NCI-H2227 (cell line): ENCODE measurements at regions not wholly inside any gene's neighbourhood (a gene's known extent, or its start where the extent isn't known, plus 50 kb on each side); places are given as distances from the start of the nearest gene placed in this dataset.
"Not testable (repeated sequence)": the region's sequence is repeated elsewhere in the genome, so short reads cannot be mapped to it uniquely, and the experiment has no call there.

Experiments used
- DNase-seq: peaks from one replicate; lab custom pipeline; 2025; ENCODE audit not compliant: unreplicated experiment; lab: John Stamatoyannopoulos, UW

DNA sequence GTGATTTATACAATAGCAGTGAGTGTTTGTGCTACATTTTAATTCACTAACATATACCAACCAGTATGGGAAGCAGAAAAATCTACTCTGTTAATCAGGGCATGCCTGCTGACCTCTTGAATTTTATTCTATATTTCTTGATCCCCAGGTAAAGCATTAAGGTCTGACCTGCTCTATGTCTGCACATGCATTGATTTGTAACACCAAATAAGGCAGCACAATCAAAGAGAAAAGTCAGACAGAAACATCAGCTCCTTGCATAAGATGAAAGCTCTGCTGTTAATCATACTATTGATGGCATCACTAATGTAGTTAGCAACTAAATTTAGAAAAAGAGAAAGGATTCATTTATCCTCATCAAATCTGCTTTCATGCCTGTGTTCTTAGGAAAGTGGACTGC is 2744.8 kb upstream of the PCDH20 start:
- no peak for DNase-seq

DNA sequence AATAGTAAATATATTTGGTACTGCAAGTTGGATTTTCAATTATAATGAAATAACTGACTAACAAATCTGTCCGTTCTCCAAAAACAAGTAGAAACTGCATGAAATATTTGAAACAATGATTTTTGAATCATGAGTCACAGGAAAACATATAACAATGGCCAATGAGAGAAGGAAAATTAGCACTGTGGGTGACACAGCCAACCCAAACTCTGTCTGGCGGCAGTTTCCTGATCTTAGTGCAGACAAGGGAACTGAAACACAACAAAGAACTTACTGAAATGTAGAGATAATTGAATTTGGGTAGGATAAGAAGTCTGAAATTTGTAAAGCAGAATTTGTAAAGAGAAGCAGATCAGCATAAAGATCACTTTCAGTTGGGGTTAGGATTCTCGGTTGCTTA is 2743.3 kb upstream of the PCDH20 start:
- DNase-seq, result no peak

DNA sequence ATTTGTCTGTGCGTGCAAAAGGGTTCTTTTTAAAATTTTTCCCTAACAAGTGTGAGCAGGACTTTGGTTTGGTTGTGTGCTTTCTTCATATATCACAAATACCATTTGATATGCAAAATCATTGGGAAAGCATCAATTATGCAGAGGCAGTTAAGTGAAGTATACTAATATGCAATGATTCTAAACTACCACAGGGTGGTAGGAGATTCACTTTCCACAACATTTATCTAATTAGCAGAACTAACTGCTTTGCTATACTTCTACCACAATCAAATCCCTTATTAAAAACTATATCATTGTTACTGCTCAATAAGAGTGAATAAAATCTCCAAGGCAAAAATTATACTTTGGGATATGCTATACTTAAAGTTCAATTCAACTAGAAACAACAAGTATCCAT is 2738.9 kb upstream of the PCDH20 start:
- no peak for DNase-seq

DNA sequence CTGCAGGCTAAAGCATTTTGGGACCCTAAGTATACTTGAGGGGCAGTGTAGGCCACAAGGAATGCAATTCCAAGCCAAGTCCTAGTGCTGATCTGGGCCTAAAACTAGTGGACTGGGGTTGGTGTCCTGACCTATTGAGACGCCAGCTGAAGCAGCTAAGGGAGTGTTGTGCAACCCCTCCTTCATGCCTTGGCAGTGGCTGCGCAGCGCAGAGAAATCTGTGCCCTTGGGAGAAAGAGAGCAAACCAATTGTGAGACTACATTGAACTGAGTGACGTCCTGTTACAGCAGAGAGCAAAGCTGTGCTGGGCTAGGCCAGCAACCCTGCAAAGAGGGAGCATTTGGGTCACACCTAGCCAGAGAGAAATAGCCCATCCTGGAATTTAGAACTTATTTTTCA is 2715.0 kb upstream of the PCDH20 start:
- DNase-seq, result no peak

DNA sequence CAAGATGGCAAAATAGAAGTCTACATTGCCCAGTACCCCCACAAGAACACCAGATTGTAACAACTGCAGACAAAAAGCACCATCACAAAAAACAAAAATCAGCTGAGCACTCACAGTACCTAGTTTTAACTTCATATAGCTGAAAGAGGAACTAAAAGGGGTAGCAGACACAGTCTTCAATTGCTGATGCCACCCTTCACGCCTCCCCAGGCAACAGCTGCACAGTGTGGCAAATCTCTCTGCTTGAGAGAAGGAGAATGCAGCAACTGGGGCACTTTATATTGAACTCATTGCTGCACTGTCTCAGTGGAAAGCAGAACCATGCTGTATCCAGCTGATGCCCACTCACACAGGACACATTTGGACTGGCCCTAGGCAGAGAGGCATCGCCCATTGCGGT is 2714.5 kb upstream of the PCDH20 start:
- DNase-seq, result no peak

DNA sequence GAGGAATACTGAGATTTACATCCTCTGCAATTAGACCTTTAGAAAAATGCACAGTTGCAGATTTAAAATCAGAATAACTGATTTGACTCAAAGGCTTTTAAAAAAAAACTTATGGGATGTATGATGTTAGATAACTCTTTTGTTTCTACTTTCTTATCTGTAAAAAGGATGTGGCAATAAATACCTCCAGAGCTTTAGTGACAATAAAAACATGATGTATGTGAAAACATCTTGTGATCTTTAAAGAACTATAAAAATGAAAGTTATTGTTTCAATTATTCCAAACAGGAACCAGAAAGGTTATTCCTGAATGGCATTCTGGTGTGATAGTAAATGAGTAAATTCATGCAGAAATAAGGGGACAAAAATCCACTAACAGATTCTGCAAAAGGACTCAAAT is 2712.2 kb upstream of the PCDH20 start:
- no peak for DNase-seq

DNA sequence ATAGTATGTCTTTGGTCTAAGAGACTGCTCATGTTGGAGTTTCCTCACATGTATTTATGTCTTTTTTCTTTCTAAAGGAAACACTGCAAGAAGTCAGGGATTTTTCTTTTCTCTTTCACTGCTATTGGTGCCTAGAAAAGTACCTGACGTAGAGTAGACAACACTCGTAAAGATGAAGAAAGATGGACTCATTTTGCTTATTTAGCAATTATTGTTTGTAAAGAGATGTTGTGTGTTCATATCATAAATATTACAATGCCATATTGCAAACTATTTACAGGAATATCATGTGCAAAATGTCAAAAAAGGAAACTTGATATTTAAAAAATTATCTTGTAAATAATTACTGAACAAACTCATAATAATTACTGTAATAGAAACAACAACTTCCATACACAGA is 2711.5 kb upstream of the PCDH20 start:
- DNase-seq, result no peak

DNA sequence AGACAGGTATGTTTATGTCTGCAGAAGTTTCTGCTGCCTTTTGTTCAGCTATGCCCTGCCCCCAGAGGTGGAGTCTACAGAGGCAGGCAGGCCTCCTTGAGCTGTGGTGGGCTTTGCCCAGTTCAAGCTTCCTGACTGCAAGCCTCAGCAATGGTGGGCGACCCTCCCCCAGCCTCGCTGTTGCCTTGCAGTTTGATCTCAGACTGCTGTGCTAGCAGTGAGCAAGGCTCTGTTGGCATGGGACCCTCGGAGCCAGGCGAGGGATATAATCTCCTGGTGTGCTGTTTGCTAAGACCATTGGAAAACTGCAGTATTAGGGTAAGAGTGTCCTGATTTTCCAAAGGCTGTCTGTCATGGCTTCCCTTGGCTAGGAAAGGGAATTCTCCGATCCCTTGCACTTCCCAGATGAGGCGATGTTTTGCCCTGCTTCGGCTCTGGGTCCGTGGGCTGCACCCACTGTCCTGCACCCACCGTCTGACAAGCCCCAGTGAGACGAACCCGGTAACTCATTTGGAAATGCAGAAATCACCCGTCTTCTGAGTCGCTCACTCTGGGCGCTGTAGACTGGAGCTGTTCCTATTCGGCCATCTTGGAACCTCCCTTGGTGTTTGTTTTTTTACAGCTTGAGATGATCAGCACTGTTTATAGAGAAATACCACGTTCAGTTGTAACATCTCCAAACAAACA is 2705.5 kb upstream of the PCDH20 start:
- not testable (repeated sequence) for DNase-seq

DNA sequence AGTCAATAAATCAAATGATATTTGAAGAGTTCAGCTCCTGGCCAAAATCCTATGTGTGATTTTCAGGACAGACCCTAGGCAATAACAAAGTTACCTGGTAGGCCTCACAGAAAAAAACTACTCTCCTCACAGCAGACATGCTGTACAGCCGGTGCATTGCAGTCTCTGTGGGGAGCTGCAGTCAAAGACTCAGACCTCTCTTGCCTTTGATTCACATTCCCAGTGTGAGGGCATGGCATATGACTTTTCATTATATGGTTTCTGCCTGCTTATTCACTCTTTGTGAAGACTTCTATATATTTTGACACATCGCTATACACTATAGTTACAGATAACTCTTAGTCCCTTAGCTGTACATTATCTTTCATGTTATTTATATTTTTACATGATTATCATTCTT is 2684.3 kb upstream of the PCDH20 start:
- peak; percentile 0 for DNase-seq

DNA sequence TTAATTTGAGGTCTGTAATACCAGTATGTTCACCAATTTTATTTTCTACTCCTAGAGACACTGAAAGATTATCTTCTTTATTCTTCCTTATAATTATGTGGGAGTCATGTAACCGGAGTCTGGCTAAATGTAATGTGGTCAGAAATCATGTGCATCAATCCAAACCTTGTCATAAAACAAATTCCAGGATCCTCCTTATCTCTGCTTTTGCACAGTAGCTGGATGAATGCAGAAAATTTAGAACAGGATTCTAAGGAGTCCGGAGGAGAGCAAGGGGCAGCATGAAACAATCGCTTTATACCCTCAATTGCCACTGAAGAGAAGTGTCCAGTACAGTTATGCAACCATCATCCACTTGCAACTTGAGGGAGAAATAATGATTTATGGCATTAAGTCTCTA is 2674.7 kb upstream of the PCDH20 start:
- no peak for DNase-seq

DNA sequence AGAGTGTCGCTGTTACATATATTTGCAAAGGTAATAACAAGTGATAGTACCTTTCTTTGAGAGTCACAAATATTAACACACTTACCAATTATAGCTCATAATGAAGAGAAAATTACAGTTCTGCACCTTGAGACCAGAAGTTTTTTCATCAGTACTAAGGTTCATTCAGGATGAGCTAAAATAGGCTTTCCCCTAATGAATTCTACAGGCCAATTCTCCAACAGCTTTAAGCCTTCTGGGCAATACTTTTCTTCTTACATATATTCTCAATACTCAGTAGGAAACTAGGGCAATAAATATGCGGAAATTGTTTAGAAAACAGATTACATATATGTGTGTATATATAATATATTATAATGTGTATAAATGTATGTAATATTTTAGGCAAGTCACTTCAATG is 2672.8 kb upstream of the PCDH20 start:
- DNase-seq, result no peak

DNA sequence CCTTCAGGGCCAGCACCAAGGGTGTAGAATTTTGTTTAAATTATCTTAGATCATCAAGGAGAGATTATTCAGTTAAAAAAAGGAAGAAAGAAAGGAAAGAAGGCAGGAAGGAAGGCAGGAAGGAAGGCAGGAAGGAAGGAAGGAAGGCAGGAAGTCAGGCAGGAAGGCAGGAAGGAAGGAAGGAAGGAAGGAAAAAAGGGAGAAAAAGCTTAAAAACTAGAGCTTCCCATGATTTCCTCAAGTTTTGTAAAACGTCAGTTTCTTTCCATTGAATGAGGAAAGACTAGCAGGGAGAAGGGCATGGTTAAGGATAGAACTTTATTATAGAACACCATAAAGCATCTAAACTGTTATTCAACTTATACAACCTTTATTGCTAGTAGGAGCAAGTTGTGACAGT is 2672.0 kb upstream of the PCDH20 start:
- DNase-seq, result no peak

DNA sequence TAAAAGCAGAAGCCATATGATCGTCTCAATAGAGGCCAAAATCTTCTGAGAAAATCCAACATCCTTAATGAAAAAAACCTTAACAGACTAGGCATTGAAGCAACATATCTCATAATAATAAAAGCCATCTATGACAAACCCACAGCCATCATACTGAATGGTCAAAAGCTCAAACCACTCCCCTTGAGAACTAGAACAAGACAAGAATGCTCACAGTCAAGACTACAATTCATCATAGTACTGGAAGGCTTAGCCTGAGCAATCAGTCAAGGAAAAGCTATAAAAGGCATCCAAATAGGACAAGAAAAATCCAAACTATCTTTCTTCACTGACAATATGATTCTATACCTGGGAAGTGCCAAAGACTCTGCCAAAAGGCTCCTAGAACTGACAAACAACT is 2668.2 kb upstream of the PCDH20 start:
- no peak for DNase-seq

DNA sequence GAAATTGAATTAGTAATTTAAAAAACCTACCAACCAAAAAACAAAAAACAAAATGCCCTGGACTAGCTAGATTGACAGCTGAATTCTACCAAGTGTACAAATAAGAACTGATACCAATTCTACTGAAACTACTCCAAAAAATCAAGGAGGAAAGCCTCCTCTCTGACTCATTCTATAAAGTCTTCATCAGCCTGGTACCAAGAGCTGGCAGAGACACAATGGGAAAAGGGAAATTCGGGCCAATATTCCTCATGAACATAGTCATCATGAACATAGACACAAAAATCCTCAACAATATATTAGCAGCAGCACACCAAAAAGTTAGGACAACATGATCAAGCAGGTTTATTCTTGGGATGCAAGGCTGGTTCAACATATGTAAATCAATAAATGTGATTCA is 2667.7 kb upstream of the PCDH20 start:
- no peak for DNase-seq

DNA sequence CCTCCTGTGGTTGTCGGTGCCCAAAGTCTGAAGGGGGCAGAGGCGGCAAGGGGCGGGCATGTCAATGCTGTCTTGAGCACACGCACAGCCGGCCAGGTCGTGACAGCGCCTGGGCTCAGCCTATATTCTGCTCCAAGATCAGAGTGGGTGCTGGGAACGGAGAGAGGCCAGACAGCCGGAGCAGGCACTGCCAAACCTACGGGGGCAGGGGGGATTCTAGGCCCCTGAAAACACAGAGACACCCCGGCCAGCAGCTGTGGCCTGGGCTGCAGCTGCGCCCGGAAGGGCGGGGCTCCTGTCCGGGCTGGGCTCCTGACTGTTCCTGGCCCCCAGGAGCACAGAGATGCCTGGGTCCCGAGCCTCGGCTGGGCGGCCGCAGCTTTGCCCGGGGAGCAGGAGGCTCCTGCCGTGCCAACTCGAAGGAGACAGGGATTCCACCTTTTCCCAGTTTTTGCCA is 2662.9 kb upstream of the PCDH20 start:
- DNase-seq, result no peak

DNA sequence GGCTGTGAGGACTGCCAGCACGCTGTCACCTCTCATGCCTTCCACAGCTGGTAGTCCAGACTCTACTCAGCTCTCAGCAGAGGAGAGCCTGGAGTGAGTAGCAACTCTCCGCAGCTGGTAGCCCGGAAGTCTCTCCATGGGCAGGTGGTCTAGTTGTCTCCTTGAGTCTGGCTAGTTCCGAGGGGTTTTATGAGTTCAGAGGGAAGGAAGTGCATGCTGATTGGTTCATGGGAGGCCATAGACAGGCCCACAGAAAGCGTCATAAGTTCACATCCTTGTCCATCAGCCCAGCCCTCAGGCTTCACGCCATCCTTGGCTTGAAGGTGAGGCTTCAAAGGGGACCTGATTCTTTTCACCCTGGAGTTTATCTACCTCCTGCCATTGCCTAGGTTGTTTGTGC is 2662.4 kb upstream of the PCDH20 start:
- DNase-seq, result no peak

DNA sequence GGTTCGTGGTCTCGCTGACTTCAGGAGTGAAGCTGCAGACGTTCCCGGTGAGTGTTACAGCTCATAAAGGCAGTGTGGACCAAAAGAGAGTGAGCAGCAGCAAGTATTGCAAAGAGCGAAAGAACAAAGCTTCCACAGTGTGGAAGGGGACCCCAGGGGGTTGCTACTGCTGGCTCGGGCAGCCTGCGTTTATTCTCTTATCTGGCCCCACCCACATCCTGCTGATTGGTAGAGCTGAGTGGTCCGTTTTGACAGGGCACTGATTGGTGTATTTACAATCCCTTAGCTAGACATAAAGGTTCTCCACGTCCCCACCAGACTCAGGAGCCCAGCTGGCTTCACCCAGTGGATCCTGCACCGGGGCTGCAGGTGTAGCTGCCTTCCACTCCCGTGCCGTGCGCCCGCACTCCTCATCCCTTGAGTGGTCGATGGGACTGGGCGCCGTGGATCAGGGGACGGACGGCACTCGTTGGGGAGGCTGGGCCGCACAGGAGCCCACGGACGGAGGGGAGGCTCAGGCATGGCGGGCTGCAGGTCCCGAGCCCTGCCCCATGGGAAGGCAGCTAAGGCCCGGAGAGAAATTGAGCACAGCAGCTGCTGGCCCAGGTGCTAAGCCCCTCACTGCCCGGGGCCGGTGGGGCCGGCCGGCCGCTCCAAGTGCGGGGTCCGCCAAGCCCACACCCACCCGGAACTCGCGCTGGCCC is 2661.6 kb upstream of the PCDH20 start:
- DNase-seq, result not testable (repeated sequence)

DNA sequence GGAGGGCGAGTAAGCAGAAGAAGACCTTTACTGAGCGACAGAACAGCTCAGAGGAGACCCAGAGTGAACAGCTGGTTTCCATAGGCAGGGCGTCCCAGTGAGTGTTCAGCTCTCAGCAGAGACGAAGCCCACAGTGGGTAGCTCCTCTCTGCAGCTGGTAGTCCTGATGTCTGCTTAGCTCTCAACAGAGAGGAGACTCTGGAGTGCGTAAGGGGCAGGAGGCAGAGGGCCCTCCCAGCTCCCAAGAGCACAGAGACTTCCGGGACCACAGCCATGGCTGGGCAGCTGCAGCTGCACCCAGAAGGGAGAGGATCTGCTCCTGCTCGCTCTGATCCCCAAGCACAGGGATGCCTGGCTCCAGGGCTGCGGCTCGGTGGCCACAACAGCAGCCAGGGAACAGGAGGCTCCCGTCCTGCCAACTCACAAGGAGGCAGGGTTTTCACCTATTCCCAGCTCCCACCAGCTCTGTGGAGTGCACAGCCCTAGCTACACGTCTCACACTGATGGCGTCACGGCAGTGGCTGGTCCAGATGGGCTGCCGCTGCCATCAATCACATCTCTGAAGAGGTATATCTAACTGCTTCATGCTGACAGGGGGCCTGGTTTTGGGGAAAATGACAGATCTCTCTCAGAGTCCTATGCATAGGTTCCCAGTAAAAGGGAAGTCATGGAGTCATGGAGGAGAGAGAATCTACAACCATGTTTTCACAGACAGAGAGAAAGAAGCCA is 2660.1 kb upstream of the PCDH20 start:
- DNase-seq, result no peak

DNA sequence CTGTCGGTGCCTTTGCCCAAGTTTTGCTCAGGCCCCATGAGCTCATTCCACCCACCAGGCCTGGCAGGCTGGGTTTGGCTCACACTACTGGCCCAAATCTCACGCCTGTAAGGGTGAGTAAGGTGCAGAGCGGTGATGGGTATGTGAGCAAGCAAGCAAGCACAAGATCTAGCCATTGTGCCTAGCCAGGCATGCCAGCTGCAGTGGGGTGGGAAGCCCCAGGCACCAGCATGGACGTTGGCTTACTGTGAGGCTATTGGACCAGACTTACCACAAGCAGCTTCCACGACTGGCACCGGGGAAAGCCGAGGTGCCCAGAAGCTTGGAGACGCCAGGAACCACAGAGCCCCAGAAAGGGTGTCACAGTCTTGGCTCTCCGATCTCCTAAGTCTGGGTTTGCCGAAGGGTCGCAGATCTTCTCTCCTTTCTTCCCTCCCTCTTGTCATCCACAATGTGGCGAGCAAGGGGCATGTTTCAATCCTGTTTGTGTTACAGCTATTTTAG is 2659.4 kb upstream of the PCDH20 start:
- no peak for DNase-seq

DNA sequence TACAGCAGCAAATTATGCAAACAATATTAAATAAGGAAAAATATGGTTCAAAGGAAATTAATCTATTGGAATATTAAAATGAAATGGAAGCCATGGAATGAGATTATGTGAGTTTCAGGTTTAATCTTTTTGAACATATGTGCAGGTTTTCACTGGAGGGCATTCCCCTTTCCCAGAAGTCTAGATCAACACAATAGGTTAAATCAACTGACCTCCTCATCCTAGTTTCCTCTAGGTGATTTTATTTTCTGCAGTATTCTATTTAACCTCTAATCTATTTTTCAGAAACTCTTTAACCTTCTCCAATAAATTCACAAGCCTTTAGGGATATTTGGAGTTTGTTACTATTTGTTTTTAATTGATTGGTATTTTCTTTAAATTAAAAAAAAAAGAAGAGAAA is 2657.6 kb upstream of the PCDH20 start:
- DNase-seq, result no peak

DNA sequence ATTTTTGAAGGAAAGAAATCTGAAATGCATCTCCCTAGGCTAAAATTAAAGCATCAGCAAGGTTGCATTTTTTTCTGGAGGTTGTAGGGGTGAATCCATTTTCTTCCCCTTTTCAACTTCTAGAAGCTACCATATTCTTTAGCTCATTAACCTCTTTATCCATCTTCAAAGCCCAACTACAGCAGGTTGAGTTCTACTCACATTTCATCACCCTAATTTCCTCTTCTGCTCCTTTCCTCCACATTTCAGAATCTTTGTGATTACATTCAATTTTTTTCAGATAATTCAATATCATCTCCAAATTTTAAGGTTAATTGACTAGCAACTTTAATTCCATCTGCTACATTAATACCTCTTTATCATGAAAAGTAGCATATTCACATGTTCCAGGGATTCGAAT is 2655.7 kb upstream of the PCDH20 start:
- no peak for DNase-seq

DNA sequence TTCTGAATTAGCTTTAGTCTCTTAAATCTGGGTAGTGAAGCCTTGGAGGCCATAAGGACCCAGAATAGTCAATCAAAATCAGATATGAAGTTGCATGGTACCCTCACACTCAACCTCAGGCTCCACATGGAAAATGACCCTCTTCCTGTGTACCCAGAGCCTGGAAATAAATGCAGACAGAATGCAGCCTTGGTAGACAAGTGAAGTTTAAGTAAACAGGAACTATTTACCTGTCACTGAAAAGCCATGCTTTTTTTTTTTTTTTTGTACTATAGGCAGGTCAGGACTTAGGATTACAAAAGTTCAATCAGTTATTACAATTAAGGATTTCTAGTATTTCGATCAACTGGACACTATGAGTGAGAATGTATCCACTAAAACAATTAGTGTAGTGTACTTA is 2654.2 kb upstream of the PCDH20 start:
- no peak for DNase-seq
